Activated CD4-positive, alpha-beta T cell treated with anti-CD3 and anti-CD28 coated beads for 24 hours (primary cell): ENCODE measurements at regions not wholly inside any gene's neighbourhood (a gene's known extent, or its start where the extent isn't known, plus 50 kb on each side); places are given as distances from the start of the nearest gene placed in this dataset.
A peak's percentile ranks its signal among the peaks of the same experiment; 100 is the strongest.
"Not testable (repeated sequence)": the region's sequence is repeated elsewhere in the genome, so short reads cannot be mapped to it uniquely, and the experiment has no call there.

ENCODE experiments used
- DNase-seq, 2 donors: peaks; one replicate each; pipeline ENCODE4 v3.0.0-alpha.2; 2020; ENCODE audit warnings: low read depth in 2 of 2

GRCh38 chr2:11993749-11994148 is 247.3 kb downstream of the LPIN1 start:
- DNase-seq = no peak

GRCh38 chr2:11995456-11995855 is 249.0 kb downstream of the LPIN1 start:
- DNase-seq = no peak

- no peak for DNase-seq
Measured at GRCh38 chr2:11996618-11997017, 250.2 kb downstream of the LPIN1 start.

- no peak for DNase-seq
Measured at GRCh38 chr2:11997142-11997541, 250.7 kb downstream of the LPIN1 start.

- DNase-seq = no peak
Measured at GRCh38 chr2:11998218-11998617, 251.8 kb downstream of the LPIN1 start.

- no peak for DNase-seq
Measured at GRCh38 chr2:11998626-11999378, 252.4 kb downstream of the LPIN1 start.

GRCh38 chr2:12001621-12002020 is 255.2 kb downstream of the LPIN1 start:
- DNase-seq = no peak

- no peak for DNase-seq
Measured at GRCh38 chr2:12002215-12002614, 255.8 kb downstream of the LPIN1 start.

- DNase-seq = no peak
Measured at GRCh38 chr2:12004713-12005112, 258.3 kb downstream of the LPIN1 start.

GRCh38 chr2:12005886-12006681 is 259.7 kb downstream of the LPIN1 start:
- peak; percentile 49 to 54 for DNase-seq

GRCh38 chr2:12006850-12007249 is 260.4 kb downstream of the LPIN1 start:
- no peak for DNase-seq

GRCh38 chr2:12007282-12007681 is 260.9 kb downstream of the LPIN1 start:
- no peak for DNase-seq

GRCh38 chr2:12008425-12009061 is 262.1 kb downstream of the LPIN1 start:
- DNase-seq = no peak

GRCh38 chr2:12009323-12009905 is 263.0 kb downstream of the LPIN1 start:
- DNase-seq = no peak

- DNase-seq = no peak
Measured at GRCh38 chr2:12010059-12010458, 263.6 kb downstream of the LPIN1 start.

GRCh38 chr2:12010779-12011178 is 264.3 kb downstream of the LPIN1 start:
- DNase-seq = no peak

- no peak for DNase-seq
Measured at GRCh38 chr2:12014088-12014960, 267.9 kb downstream of the LPIN1 start.

- no peak for DNase-seq
Measured at GRCh38 chr2:12017499-12018157, 271.2 kb downstream of the LPIN1 start.

- DNase-seq = not testable (repeated sequence)
Measured at GRCh38 chr2:12018726-12019125, 272.3 kb downstream of the LPIN1 start.

GRCh38 chr2:12020833-12021469 is 274.5 kb downstream of the LPIN1 start:
- no peak for DNase-seq
